ENCODE measurements at regions not wholly inside any gene's neighbourhood (a gene's known extent, or its start where the extent isn't known, plus 50 kb on each side); places are given as distances from the start of the nearest gene placed in this dataset.

DNA sequence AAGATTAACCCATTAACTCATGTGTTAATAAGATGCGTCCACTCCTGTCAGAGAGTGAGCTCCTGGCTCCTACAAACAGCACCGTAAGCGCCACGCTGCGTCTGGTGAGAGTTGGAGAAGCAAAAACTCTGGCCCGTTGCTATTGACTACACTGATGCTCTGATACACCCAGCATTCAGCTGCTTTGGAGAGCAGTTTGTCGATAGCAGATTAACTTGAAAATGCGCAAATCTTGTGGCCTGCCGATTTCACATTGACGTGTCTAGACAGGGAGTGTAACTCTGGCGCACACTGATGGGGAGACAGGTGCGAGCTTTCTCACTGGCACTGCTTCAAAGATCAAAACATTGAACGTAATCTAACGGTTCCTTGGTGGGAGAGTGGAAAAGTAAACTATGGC lies 151.7 kb upstream of the RPS6KA2 start:
- no peak for TF ChIP-seq POLR2A (IDR thresholded peaks at IDR 0.05)
- TF ChIP-seq CTCF (IDR thresholded peaks at IDR 0.05): no peak
